HCT116 (cell line): ENCODE measurements at regions not wholly inside any gene's neighbourhood (a gene's known extent, or its start where the extent isn't known, plus 50 kb on each side); places are given as distances from the start of the nearest gene placed in this dataset.

Experiments
- ATAC-seq: fragments of 200-7000 bp; cut with Tn5 transposase; 2 replicates; pipeline ENCODE4 v1.9.1; 2020; ENCODE audit warnings: mild to moderate bottlenecking, moderate library complexity
- BruUV-seq: library from RNA; stranded (reverse); fragments of 400-500 nt; replicated peaks from 2 replicates; lab custom pipeline; 2021; lab: Mats Ljungman, UMichigan
- CTCF ChIA-PET: fragments of 300-600 bp; sonication (Branson Sonifier 250); formaldehyde crosslinking; loops from one replicate; lab custom pipeline; 2021; ENCODE audit warnings: antibody characterized with exemption; lab: Charles Lee
- POLR2A ChIA-PET: fragments of 300-600, 350-600 bp; sonication (Branson Sonifier 250); formaldehyde crosslinking; loops from one replicate; lab custom pipeline; 2021; ENCODE audit warnings: antibody characterized with exemption; lab: Charles Lee
- RAD21 ChIA-PET, 2 experiments: fragments of 300-600 bp; sonication (Branson Sonifier 250); formaldehyde crosslinking; loops; one replicate each; lab custom pipeline; 2023; ENCODE audit warnings: low total read pairs in 2 of 2; ENCODE audit not compliant: uncharacterized antibody in 2 of 2, unreplicated experiment in 2 of 2, low non-redundant PET in 1 of 2; lab: Charles Lee
- DNase-seq: peaks from one replicate; pipeline ENCODE4 v3.0.0-alpha.2; 2010; ENCODE audit warnings: low read depth, low spot score
- H2AFZ ChIP-seq: fragments of 200-600 bp; shearing (Covaris generic), sonication (generic); 2 replicates; pipeline ENCODE4 v1.6.1; 2017; ENCODE audit warnings: low read depth, mixed run types, mixed read lengths, antibody characterized with exemption, low read length; ENCODE audit not compliant: poor library complexity, severe bottlenecking
- H3K27ac ChIP-seq: 2 replicates; pipeline ENCODE4 v1.5.1; 2012; ENCODE audit warnings: low read depth, low read length
- H3K27me3 ChIP-seq: fragments of 200-600 bp; sonication (generic); 2 replicates; pipeline ENCODE4 v1.6.1; 2016; ENCODE audit warnings: mixed run types, low read length, mixed read lengths; ENCODE audit not compliant: insufficient read depth
- H3K36me3 ChIP-seq, 2 experiments: fragments of 200-500 bp in 1 of 2; fragments of 200-600 bp in 1 of 2; sonication (Bioruptor generic) in 1 of 2; sonication (generic) in 1 of 2; 2 replicates each; pipeline versions ENCODE4 v1.5.1 to v1.6.1; 2014 to 2016; ENCODE audit warnings: low read length in 2 of 2, inconsistent platforms in 1 of 2, mixed read lengths in 1 of 2, mixed run types in 1 of 2; ENCODE audit not compliant: insufficient read depth in 2 of 2, control insufficient read depth in 1 of 2
- H3K4me1 ChIP-seq, 2 experiments: fragments of 200-600 bp in 1 of 2; sonication (generic) in 1 of 2; 2 replicates each; pipeline versions ENCODE4 v1.5.1 to v1.6.1; 2012 to 2017; ENCODE audit warnings: low read length in 2 of 2, inconsistent platforms in 1 of 2, mild to moderate bottlenecking in 1 of 2, mixed read lengths in 1 of 2, mixed run types in 1 of 2, moderate library complexity in 1 of 2; ENCODE audit not compliant: insufficient read depth in 2 of 2, control insufficient read depth in 1 of 2
- H3K4me2 ChIP-seq: fragments of 200-600 bp; sonication (generic); 2 replicates; pipeline ENCODE4 v1.6.1; 2017; ENCODE audit warnings: mixed run types, low read length, mixed read lengths
- H3K4me3 ChIP-seq, 2 experiments: fragments of 200-600 bp in 1 of 2; sonication (generic) in 1 of 2; replicated peaks in 1 of 2; 2 replicates each; pipeline ENCODE4 v1.5.1; 2011 to 2016; ENCODE audit warnings: low read length in 2 of 2, control low read depth in 1 of 2, low read depth in 1 of 2, mild to moderate bottlenecking in 1 of 2, mixed read lengths in 1 of 2, mixed run types in 1 of 2
- H3K79me2 ChIP-seq: fragments of 200-600 bp; sonication (generic); 2 replicates; pipeline ENCODE4 v1.6.1; 2017; ENCODE audit warnings: mild to moderate bottlenecking, mixed run types, low read length, moderate library complexity, mixed read lengths; ENCODE audit not compliant: insufficient read depth
- H3K9ac ChIP-seq: fragments of 200-600 bp; sonication (generic); 2 replicates; pipeline ENCODE4 v1.6.1; 2016; ENCODE audit warnings: low read length, mixed read lengths
- H3K9me2 ChIP-seq: fragments of 200-600 bp; sonication (generic), shearing (Covaris generic); 2 replicates; pipeline ENCODE4 v1.6.1; 2017; ENCODE audit warnings: mixed run types, mild to moderate bottlenecking, moderate library complexity; ENCODE audit not compliant: insufficient read depth
- H3K9me3 ChIP-seq, 2 experiments: fragments of 200-500 bp in 1 of 2; fragments of 200-600 bp in 1 of 2; sonication (Bioruptor generic) in 1 of 2; sonication (generic) in 1 of 2; 2 replicates each; pipeline ENCODE4 v1.6.1; 2014 to 2017; ENCODE audit warnings: low read length in 2 of 2, mixed read lengths in 2 of 2, inconsistent platforms in 1 of 2, low read depth in 1 of 2, mild to moderate bottlenecking in 1 of 2, mixed run types in 1 of 2, moderate library complexity in 1 of 2; ENCODE audit not compliant: control insufficient read depth in 1 of 2, insufficient read depth in 1 of 2
- H4K20me1 ChIP-seq: fragments of 200-600 bp; sonication (generic), shearing (Covaris generic); 2 replicates; pipeline ENCODE4 v1.6.1; 2017; ENCODE audit warnings: mixed run types, mild to moderate bottlenecking, moderate library complexity; ENCODE audit not compliant: insufficient read depth
- CBX3 ChIP-seq: IDR thresholded peaks from 2 replicates; pipeline ENCODE4 v1.6.1; 2012; ENCODE audit warnings: low read depth
- CTCF ChIP-seq, 3 experiments: fragments of 200-600 bp in 1 of 3; sonication (generic) in 1 of 3; IDR thresholded peaks in 2 of 3; conservative IDR thresholded peaks in 1 of 3; 2 replicates each; pipeline ENCODE4 v1.5.1; 2012 to 2017; ENCODE audit warnings: low read depth in 2 of 3, low read length in 2 of 3, antibody characterized with exemption in 1 of 3, borderline replicate concordance in 1 of 3, control low read depth in 1 of 3, mild to moderate bottlenecking in 1 of 3, mixed read lengths in 1 of 3, mixed run types in 1 of 3, moderate library complexity in 1 of 3; ENCODE audit not compliant: insufficient read depth in 1 of 3
- EZH2 ChIP-seq: fragments of 200-600 bp; sonication (generic); IDR thresholded peaks from 2 replicates; pipeline ENCODE4 v1.6.1; 2017; ENCODE audit warnings: antibody characterized with exemption, mixed run types
- SIN3A ChIP-seq: IDR thresholded peaks from 2 replicates; pipeline ENCODE4 v1.6.1; 2012; ENCODE audit warnings: low read depth
- TCF7L2 ChIP-seq: IDR thresholded peaks from 2 replicates; pipeline ENCODE4 v1.7.0; 2011; ENCODE audit warnings: borderline replicate concordance, inconsistent platforms; ENCODE audit not compliant: insufficient read depth, insufficient read length; ENCODE audit errors: extremely low read depth
- YY1 ChIP-seq: IDR thresholded peaks from 2 replicates; pipeline ENCODE4 v1.6.1; 2011; ENCODE audit warnings: low read length, low read depth, moderate library complexity, mild to moderate bottlenecking; ENCODE audit not compliant: insufficient replicate concordance; ENCODE audit errors: extremely low read depth
- ZFX ChIP-seq: fragments of 450-650 bp; IDR thresholded peaks from 2 replicates; pipeline ENCODE4 v1.6.1; 2017
- intact Hi-C: fragments of 100-400 bp; cut with micrococcal nuclease; formaldehyde crosslinking; loops from 2 replicates; pipeline ENCODE4 v1.10.0; 2022

GRCh38 chr4:85092943-85093342 is 126.5 kb upstream of the WDFY3 start (continued):
- TF ChIP-seq TCF7L2 (no peak), YY1 (no peak), EZH2 (no peak)
- TF ChIP-seq, all 23 proteins: peak for 0

GRCh38 chr4:85094735-85095134 is 128.2 kb upstream of the WDFY3 start:
- H3K27me3 ChIP-seq = no peaks in the 10 kb centered on the region
- no peaks in the 10 kb centered on the region for H3K36me3 ChIP-seq
- H3K79me2 ChIP-seq = no peaks in the 10 kb centered on the region
- no peaks in the 10 kb centered on the region for H3K9me2 ChIP-seq
- RAD21 ChIA-PET = no interaction called here
- POLR2A ChIA-PET = no interaction called here
- no TSS peak for BruUV-seq
- no peak for DNase-seq
- ATAC-seq = no peak
- H2AFZ ChIP-seq = no peak overlapping the region
- 0 out of 4 replicates have a peak, but pooled peaks cover 0 to 4% of the 10 kb centered on the region in 2 experiments for H3K9me3 ChIP-seq
- no peak overlapping the region for H3K4me2 ChIP-seq
- H3K27ac ChIP-seq = no peak overlapping the region
- CTCF ChIA-PET = no interaction called here
- no peaks in the 10 kb centered on the region for H4K20me1 ChIP-seq
- no peaks in the 10 kb centered on the region for H3K4me1 ChIP-seq
- TF ChIP-seq CTCF (IDR thresholded peaks at IDR 0.05 in 2 of 3, conservative IDR thresholded peaks at IDR 0.05 in 1 of 3; ENCODE audit: borderline replicate concordance in 1 of 3, insufficient read depth in 1 of 3, low read depth in 2 of 3, low read length in 2 of 3) = no peak
- TF ChIP-seq ZFX = no peak
- no peak for TF ChIP-seq SIN3A
- no peak for TF ChIP-seq CBX3
- no peak overlapping the region for H3K4me3 ChIP-seq
- intact Hi-C loops = no loop called here
- H3K9ac ChIP-seq = no peak overlapping the region
